ENCODE measurements at regions not wholly inside any gene's neighbourhood (a gene's known extent, or its start where the extent isn't known, plus 50 kb on each side); places are given as distances from the start of the nearest gene placed in this dataset.

DNA sequence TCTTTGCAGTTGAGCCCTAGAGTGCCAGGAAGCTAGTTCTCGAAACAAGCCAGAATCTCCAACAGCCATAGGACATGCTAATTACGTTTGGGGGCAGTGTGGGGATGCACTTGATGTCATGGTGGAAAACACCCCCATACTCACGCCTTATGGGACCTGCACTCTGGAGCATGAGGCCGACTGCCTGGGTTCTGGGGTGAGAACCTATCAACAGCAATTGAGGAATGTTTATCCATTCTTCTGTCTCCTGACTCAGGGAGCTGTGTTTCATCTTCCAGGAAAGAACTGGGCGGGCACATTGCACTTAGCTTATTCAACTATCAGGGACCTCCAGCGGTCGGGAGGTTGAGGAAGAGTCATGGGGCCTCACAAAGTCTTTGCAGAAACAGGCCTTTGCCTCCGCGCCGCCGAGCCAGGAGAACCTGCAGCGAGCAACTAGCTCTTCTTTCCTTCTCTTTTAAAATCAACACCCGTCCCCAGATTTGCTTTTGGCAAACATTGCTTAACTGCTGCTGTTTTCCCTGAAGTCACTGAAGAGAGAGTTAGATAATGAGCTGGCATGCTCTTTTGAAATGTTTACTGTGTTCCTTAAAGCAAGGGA is 226.1 kb upstream of the DIO3 start:
- in situ Hi-C loops (cut with MboI; ENCODE audit: low sequenced_read_pairs), result no loop called here

DNA sequence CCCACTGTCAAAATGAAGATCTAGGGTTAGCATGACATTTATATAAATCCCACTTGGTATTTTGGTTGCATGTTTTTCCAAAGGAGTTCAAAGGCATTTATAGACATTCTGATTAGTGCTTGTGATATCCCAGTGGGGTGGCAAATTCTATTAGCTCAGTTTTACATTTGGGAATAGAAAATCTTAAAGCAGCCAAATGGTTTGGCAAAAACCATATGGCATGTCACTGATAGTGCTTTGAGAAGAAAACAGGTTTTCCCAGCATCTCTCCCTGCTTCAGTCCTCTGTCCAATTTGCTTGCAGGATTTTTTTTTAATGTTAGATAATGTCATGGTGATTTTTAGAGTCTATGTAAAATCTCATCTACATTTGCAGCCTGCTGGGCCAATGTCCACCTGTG is 225.1 kb upstream of the DIO3 start:
- in situ Hi-C loops (cut with MboI; ENCODE audit: low sequenced_read_pairs), result no loop called here

DNA sequence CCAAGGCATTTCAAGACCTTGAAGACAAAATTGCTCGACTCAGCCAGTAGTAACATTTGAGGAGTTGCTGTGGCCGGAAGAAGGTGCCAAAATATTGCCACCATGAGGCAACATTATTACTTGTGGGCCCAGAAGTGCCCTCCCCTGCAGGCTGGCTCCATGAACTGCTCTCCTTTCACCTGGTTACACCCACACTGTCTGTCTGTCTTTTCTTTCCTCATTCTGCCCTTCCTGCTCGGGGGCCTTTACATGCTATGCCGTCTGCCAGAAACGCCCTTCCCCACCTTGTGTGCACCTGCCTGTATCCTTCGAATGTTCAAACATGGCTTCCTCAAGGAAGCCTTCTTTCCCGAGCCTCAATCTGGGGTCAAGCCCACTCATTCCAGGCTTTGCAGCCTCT is 224.2 kb upstream of the DIO3 start:
- in situ Hi-C loops (cut with MboI; ENCODE audit: low sequenced_read_pairs), result no loop called here

DNA sequence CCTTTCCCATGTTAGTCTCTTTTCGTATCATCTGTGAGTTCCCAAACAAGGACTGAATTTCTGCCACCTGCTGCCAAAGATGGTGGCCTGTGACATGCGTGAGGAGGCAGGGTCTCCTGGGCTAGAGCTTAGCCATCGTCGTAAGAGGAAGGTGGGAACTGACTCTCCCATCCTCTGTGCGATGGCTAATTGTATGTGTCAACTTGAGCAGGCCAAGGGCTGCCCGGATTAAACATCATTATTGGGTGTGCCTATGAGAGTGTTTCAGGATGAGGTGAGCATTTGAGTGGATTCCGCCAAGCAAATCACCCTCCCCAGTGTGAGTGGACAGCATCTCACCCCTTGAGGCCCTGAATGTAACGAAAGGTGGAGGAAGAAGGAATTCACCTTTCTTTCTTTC is 220.7 kb upstream of the DIO3 start:
- in situ Hi-C loops (cut with MboI; ENCODE audit: low sequenced_read_pairs), result no loop called here

DNA sequence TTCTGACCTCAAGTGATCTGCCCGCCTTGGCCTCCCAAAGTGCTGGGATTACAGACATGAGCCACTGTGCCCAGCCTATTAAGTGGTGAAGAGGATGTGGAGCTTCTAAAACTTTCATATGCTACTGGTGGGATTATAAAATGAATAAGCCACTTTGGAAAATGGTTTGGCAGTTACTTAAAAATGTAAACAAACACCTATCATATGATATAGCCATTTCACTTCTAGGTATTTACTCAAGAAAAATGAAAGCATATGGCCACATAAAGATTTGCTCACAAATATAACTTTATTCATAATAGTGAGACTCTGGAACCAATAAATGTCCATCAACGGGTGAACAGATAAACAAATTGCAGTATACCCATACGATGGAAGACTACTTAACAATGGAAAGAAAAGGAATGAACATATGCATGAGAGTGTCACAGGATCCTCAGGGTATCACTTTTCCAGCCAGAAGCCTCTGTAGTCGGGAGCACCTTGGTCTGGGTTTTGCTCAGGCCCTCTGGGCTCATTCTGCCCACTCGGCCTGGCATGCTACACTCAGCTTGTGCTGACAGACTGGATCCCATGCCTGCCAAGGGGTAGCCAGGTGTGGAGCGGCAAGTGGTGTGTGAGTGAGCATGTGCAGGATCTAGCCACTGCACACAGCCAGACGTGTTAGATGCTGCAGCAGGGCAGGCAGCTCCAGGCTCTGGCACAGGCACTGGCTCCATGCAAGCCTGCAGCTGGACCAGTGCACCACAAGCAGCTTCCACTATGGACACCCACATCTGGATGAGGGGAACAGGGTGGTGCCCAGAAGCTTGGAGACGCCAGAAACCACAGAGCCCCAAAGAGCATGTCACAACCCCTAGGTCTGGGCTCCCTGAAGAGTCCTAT is 213.2 kb upstream of the DIO3 start:
- in situ Hi-C loops (cut with MboI; ENCODE audit: low sequenced_read_pairs), result no loop called here

DNA sequence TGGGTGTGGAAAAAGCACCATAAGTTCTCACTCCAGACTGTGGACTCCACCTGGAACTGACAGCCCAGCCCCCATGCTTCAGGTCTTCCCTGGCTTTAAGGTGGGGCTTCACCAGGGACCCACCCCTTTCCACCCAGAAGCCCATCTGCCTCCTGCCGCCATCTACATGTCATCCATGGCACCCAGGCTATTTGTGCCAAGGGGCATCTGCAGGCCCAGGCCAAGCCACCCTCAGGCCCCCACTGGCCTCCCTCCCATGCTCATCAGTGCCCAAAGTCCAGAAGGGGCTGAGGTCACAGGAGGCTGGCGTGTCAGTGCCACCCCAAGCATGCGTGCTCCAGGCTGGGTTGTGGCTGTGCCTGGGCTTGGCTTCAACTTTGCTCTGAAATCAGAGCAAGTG is 212.2 kb upstream of the DIO3 start:
- in situ Hi-C loops (cut with MboI; ENCODE audit: low sequenced_read_pairs), result no loop called here

DNA sequence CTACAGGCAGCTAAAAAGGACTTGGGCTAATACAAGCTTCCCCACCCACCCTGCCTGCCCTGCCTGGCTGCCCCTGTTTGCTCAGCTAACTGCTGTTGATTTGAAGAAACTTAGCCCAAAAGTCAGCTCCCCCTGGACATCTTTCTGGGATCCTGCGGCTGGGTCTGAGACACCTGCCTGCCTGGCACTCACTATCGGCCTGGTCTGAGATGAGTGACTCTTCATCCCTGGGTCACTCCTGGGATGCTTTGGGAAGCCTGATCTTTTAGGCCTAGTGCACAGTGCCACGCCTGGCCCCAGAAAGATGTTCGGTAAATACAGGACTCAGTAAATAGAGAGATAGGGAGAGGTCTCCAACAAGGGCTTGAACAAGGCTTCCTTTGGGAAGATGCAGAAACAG is 211.3 kb upstream of the DIO3 start:
- in situ Hi-C loops (cut with MboI; ENCODE audit: low sequenced_read_pairs), result no loop called here

DNA sequence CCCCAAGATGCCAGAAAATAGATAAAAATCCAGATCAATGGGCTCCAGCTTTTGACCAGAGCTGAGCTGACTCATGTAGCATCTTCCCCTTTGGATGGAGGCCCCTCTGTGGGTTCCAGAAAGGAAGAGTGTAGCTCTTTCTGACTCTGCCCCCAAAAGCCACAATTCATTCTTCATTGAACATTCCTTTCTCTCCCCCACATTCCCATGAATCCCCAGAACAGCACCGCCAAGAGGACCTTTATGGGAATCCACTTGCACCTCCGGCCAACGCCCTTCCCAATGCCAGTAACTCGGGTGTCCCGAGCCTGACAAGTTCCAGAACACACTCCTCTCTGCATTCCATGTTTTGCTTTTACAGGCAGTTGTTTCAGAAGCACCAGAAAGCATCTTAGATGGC is 210.6 kb upstream of the DIO3 start:
- in situ Hi-C loops (cut with MboI; ENCODE audit: low sequenced_read_pairs), result no loop called here

DNA sequence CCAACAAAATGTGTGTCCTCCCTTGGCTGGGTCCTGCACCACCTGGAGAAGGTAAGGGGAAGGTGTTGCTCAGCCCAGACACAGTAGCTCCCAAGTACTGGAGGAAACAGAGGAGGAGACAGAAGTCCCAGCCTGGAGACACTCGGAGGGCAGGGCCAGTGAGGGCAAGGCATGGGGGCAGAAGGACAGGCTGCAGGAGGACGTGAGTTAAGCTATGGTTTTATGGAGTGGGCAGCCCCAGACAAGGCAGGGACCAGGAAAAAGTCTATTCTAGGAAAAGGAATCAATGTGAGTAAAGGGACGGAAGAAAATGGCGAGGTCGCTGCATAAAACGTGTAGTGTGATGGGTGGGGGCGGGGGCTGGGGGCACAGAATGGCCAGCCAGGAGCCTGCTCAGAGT is 210.1 kb upstream of the DIO3 start:
- in situ Hi-C loops (cut with MboI; ENCODE audit: low sequenced_read_pairs), result no loop called here

DNA sequence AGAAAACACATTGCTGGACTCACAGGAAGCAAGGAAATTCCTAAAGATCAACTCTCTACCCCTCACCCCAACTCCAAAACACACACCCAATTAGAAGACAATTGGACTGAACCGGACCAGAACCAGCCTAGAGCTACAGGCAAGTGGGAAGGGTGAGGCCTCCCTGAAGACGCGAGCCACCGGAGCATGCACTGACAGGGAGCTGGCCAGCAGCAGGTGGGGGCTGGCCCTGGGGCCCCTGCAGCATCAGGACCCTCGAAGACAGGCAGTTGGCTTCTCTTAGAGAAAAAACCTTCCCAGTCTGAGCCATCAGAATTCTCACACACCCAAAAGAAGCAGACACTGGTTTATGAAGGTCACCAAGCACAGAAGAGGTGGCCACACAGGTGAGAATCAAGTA is 209.5 kb upstream of the DIO3 start:
- in situ Hi-C loops (cut with MboI; ENCODE audit: low sequenced_read_pairs), result no loop called here

DNA sequence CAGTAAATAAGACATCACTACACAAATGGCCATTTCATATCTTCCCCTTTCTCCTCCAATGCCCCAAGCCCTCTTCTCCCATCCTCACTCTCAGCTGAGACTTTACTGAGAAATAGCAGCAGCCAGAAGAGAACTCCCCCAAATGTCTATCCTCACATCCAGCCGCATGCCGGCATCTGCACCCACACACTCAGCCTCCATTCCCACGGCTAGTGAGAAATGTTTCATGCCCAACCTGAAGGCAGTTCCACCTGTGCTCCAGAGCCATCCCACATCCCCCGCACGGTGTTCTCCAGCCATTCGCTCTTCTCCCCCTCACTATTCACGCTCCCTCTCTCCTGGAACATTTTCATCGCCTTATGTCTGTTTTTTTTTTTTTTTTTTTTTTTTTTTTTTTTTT is 208.7 kb upstream of the DIO3 start:
- in situ Hi-C loops (cut with MboI; ENCODE audit: low sequenced_read_pairs), result no loop called here

DNA sequence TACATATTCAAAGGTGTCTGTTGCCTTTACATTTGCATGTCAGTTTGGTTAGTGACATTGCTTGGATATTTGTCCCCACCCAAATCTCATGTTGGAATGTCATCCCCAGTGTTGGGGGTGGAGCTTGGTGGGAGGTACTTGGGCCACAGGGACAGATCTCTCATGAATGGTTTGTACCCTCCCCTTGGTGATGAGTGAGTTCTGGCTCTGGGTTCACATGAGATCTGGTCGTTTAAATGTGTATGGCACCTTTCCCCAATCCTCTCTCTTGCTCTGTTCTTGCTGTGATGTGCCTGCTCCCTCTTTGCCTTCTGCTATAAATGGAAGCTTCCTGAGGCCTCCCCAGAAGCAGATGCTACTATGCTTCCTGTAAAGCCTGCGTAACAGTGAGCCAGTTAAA is 207.9 kb upstream of the DIO3 start:
- in situ Hi-C loops (cut with MboI; ENCODE audit: low sequenced_read_pairs), result no loop called here

DNA sequence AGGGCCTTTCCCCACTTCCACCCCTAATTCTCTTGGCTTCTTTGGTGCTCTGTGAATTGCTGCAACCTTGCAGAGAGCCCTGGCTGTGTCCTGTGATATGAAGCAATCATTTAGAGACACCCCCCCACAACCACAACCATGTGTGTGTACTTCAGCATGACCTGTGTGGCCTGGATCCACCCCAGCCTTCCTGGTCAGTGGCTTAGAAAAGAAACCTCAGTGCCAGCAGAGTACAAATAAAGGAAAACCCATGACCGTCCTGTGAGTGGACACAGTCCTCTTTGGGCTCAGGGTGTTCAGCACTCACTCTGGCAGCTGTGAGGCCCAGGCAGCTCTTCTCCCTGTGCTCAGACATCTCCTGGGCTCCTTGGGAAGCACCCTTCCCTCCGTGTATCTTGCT is 206.6 kb upstream of the DIO3 start:
- in situ Hi-C loops (cut with MboI; ENCODE audit: low sequenced_read_pairs), result no loop called here

DNA sequence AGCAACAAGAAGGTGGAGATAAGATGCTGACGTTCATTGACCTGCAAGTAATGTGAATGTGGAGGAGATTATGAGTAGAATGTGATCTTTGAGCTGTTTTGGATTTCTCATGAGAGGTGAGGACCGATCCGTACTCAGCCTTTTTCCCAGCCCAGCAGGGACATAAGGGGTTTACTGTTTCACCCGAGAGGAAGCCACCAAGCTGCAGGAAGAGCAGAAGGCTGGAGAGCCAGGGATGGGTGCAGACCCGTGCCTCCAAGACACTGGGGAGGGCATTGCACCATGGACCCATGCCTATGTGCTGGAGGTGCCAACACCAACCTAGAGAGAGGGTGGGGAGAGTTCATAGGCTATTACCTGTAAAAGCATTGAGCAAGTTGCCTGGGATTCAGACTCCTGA is 206.0 kb upstream of the DIO3 start:
- in situ Hi-C loops (cut with MboI; ENCODE audit: low sequenced_read_pairs), result no loop called here

DNA sequence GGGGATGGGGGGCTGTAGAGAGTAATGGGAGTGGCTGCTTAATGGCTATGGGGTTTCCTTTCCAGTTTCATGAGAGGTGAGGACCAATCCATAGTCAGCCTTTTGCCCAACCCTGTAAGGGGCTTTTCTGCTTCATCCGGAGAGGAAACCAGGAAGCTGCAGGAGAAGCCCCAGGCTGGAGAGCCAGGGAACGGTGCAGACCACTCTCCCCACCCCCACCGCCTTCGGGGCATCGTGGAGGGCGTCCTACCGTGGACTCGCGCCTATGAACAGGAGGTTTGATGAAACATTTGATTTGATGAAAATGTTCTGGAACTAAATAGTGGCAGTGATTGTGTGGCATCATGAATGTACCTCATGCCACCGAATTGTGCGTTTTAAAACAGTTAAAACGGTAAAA is 204.3 kb upstream of the DIO3 start:
- in situ Hi-C loops (cut with MboI; ENCODE audit: low sequenced_read_pairs), result no loop called here

DNA sequence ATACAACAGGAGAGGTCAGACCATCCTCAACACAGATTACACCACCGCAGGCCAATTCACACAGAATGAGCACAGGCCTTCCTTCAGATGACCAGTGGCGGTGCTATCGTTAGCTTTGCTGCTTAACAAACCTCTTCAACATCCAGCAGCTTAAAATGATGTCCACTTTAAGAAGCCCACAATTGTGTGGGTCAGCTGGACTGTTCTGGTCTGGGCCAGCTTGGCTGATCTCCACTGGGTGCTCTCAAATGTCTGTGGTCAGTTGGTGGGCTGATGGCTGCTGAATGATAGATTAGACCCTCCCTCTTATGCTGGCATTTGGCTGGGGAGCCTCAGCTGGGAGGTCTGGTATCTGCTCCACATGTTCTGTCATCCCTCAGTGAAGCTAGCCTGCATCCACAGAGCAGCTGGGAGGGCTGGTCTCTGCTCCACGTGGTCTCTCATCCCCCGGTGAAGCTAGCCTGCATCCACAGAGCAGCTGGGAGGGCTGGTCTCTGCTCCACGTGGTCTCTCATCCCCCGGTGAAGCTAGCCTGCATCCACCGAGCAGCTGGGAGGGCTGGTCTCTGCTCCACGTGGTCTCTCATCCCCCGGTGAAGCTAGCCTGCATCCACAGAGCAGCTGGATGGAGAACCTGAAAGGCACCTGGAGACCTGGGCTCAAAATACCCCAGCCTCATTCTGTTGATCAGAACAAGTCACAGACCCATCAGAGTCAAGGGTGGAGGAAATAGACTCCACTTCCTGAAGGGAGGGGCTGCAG is 203.6 kb upstream of the DIO3 start:
- in situ Hi-C loops (cut with MboI; ENCODE audit: low sequenced_read_pairs), result no loop called here

DNA sequence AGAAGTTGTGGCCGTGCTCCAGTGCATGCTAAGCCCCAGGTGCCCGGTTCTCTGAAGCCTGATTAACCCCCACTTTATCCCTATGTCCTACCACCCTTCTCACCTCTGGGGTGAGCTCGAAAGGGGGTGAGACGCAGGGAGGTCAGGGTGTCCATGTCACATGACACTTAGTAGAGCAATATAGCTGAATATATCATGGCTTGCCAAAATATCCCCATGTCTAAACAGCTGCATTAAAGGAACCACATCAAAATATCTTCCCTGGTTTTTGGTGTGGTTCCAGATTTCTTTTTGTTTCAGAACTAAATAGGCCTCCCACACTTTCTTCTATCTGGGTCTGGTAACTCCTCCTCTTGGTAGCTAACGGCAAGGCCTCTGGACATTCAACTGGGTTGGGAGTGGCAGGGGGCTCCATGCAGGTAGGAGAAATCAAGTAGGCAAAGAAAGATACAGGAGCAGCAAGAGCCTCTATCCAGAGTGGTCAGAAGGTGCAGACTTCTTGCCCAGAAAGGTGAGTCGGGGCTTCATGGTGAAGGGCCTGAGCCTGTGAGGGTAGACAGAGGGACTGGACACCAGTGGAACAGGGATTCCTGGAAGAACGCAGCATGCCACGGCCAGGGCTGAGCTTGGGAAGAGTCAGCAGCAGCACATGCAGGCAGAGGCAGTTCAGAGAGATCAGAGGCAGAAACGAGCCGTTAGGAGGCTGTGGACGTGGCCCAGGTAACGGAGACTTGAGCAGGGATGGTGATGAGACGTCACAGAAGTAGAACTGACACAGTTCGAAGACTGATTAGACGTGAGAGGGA is 202.8 kb upstream of the DIO3 start:
- in situ Hi-C loops (cut with MboI; ENCODE audit: low sequenced_read_pairs), result no loop called here

DNA sequence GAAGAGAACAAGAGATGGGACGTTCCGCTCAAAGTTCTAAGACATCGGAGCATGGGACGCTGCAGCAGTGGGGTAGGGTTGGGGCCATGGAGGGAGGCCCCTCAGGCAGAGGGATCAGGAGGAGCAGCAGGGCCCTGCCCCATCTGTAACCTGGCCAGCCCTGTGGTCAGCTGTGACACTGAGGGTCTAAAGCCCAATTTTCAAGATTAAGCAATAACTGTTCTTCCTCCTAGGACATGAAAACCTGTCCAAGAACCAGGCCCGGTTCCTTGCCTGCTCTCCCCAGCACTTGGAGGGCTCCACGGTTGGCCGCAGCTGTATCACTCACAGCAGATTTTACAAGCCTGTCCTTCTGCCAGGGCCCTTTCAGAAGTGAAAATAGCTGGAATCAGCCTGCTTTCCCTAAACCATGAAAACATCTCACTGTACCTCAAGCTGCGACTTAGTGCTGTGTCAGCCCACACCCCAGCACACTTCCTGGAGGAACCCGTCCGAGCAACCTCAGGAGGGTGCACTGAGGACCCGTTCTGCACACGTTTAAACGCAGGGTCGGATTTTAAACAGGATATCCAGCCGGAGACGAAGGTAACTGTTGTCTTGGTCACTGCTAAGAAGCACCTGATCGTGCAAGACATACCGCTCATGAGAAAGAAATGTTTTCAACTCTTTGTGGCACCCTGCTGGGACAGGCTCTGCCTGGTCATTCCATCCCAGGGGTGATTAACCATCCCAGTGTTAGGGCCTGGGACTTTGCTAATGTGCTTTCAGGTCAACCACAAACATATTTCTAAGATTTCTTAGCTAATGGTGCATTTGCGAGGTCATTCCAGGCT is 201.9 kb upstream of the DIO3 start:
- in situ Hi-C loops (cut with MboI; ENCODE audit: low sequenced_read_pairs), result no loop called here

DNA sequence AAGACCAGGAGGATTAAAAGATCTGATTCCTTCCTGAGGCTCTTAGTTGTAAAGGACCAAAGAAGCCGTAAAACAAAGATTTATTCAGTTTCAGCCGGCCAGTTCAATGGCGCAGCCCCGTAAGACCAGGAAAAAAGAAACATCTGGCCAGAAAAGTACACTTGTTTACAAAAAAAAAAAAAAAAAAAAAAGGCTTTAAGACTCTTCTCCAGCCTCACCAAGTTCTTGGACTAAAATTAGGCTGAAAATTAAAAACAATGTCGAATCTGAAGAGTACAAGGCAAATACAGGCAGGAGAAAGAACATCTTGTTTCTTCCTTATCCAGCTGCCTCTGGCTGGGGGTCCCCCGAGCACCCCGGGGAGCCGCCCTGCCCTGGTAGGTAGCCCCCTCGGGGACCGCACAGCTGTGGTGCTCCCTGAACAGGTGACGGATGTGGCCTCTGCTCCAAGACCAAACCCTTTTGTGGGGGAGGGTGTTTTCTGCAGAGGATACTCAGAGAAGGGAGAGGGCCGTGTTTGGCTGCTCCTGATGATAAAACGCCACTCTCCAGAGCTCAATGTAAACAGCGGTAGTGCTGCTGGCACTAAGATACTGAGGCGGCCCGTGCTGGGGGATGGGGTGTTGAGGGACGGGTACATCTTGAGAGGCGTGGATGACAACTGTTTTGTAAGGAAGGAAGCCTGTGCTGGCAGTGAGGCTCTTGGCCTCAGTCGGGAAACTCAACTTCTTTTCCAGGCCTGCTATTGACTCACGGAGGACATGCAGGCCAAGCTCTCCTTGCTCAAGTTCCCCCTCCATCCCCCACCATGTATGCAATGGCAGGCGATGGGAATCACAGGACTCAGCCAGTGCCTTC is 201.0 kb upstream of the DIO3 start:
- in situ Hi-C loops (cut with MboI; ENCODE audit: low sequenced_read_pairs), result no loop called here

Data from HL-60/S4 treated with phorbol 12-myristate 13-acetate at 8.2 ng/mL for 4 days and 3 days (cell line).